SH-SY5Y (cell line): ENCODE measurements at regions not wholly inside any gene's neighbourhood (a gene's known extent, or its start where the extent isn't known, plus 50 kb on each side); places are given as distances from the start of the nearest gene placed in this dataset.
A peak's percentile ranks its signal among the peaks of the same experiment; 100 is the strongest.

ENCODE experiments used
- GATA2 ChIP-seq: IDR thresholded peaks from 2 replicates; pipeline ENCODE4 v1.6.1; 2011; ENCODE audit warnings: mild to moderate bottlenecking, low read depth, low read length
- GATA3 ChIP-seq: IDR thresholded peaks from 2 replicates; pipeline ENCODE4 v1.6.1; 2011; ENCODE audit warnings: low read depth, mild to moderate bottlenecking, low read length, moderate library complexity

DNA sequence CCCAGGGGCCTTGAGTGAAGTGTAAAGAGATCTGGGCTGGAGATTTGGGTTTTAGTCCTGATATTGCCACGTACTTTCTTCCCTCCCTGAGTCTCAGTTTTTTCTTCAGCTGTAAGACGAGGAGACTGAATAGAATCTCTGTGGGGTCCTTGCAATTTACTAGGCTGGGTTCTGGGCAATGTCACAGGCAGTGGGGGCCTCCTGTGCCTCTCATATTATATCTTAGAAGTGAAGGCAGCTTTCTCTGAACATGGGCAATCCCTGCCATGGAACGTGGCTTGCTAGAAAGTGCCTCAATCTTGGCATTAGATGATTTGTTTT, 62.0 kb upstream of the PTPRJ start:
- peak; percentile 86 for TF ChIP-seq GATA2
- 0 out of 2 replicates have a peak, but pooled peaks have one; percentile 22 for TF ChIP-seq GATA3
